Iris pigment epithelial cell (primary cell): ENCODE measurements at regions not wholly inside any gene's neighbourhood (a gene's known extent, or its start where the extent isn't known, plus 50 kb on each side); places are given as distances from the start of the nearest gene placed in this dataset.
"Not testable (repeated sequence)": the region's sequence is repeated elsewhere in the genome, so short reads cannot be mapped to it uniquely, and the experiment has no call there.

Experiments used
- DNase-seq: peaks from one replicate; pipeline ENCODE4 v3.0.0-alpha.2; 2011; ENCODE audit warnings: low read depth

GRCh38 chrX:98065151-98065550 lies 1181.4 kb downstream of the RPA4 start:
- DNase-seq: no peak

GRCh38 chrX:98067611-98068010 lies 1183.9 kb downstream of the RPA4 start:
- no peak for DNase-seq

GRCh38 chrX:98068024-98068580 lies 1184.4 kb downstream of the RPA4 start:
- DNase-seq: no peak

GRCh38 chrX:98071331-98071730 lies 1187.6 kb downstream of the RPA4 start:
- no peak for DNase-seq

GRCh38 chrX:98077440-98077839 lies 1193.7 kb downstream of the RPA4 start:
- no peak for DNase-seq

- DNase-seq: no peak
These were observed 1228.0 kb downstream of the RPA4 start for GRCh38 chrX:98111684-98112083.

GRCh38 chrX:98114021-98114420 lies 1230.3 kb downstream of the RPA4 start:
- no peak for DNase-seq

- no peak for DNase-seq
These were observed 1257.8 kb downstream of the RPA4 start for GRCh38 chrX:98141466-98141865.

GRCh38 chrX:98191003-98191402 lies 1307.3 kb downstream of the RPA4 start:
- no peak for DNase-seq

GRCh38 chrX:98194036-98194435 lies 1310.3 kb downstream of the RPA4 start:
- DNase-seq: no peak

GRCh38 chrX:98203800-98204199 lies 1320.1 kb downstream of the RPA4 start:
- DNase-seq: no peak

- no peak for DNase-seq
These were observed 1324.2 kb downstream of the RPA4 start for GRCh38 chrX:98207947-98208346.

- DNase-seq: no peak
These were observed 1347.3 kb downstream of the RPA4 start for GRCh38 chrX:98231003-98231402.

- DNase-seq: not testable (repeated sequence)
These were observed 1356.4 kb downstream of the RPA4 start for GRCh38 chrX:98240061-98240460.

GRCh38 chrX:98263135-98263534 lies 1379.4 kb downstream of the RPA4 start:
- DNase-seq: no peak

- no peak for DNase-seq
These were observed 1406.0 kb downstream of the RPA4 start for GRCh38 chrX:98289726-98290125.

- no peak for DNase-seq
These were observed 1410.6 kb downstream of the RPA4 start for GRCh38 chrX:98294310-98294709.

GRCh38 chrX:98296129-98296528 lies 1412.4 kb downstream of the RPA4 start:
- DNase-seq: no peak

GRCh38 chrX:98299785-98300184 lies 1416.1 kb downstream of the RPA4 start:
- DNase-seq: no peak

- DNase-seq: not testable (repeated sequence)
These were observed 1416.8 kb downstream of the RPA4 start for GRCh38 chrX:98300536-98300935.

- DNase-seq: no peak
These were observed 1447.7 kb downstream of the RPA4 start for GRCh38 chrX:98331407-98331806.

- no peak for DNase-seq
These were observed 1454.8 kb downstream of the RPA4 start for GRCh38 chrX:98338544-98338943.

- DNase-seq: no peak
These were observed 1467.2 kb downstream of the RPA4 start for GRCh38 chrX:98350940-98351339.

- DNase-seq: no peak
These were observed 1473.4 kb downstream of the RPA4 start for GRCh38 chrX:98357146-98357545.

GRCh38 chrX:98362630-98363029 lies 1478.9 kb downstream of the RPA4 start:
- DNase-seq: no peak
